22Rv1 (cell line): ENCODE measurements at regions not wholly inside any gene's neighbourhood (a gene's known extent, or its start where the extent isn't known, plus 50 kb on each side); places are given as distances from the start of the nearest gene placed in this dataset.

Experiments
- CTCF ChIP-seq: fragments of 450-650 bp; IDR thresholded peaks from 2 replicates; pipeline ENCODE4 v1.5.1; 2017; ENCODE audit warnings: mild to moderate bottlenecking
- ZFX ChIP-seq: fragments of 450-650 bp; IDR thresholded peaks from 2 replicates; pipeline ENCODE4 v1.6.1; 2017; ENCODE audit warnings: antibody characterized with exemption, borderline replicate concordance

GRCh38 chr5:85951707-85952210 is 666.0 kb upstream of the COX7C start:
- TF ChIP-seq CTCF (no peak), ZFX (no peak)
